HEK293 (cell line): ENCODE measurements at regions not wholly inside any gene's neighbourhood (a gene's known extent, or its start where the extent isn't known, plus 50 kb on each side); places are given as distances from the start of the nearest gene placed in this dataset.

Source experiments
- KLF1 ChIP-seq: fragments of 450-650 bp; formaldehyde crosslinking; IDR thresholded peaks from 2 replicates; pipeline ENCODE4 v1.5.1; 2016; ENCODE audit warnings: missing biosample characterization, missing genetic modification characterization
- YY1 ChIP-seq: fragments of 450-650 bp; formaldehyde crosslinking; IDR thresholded peaks from 2 replicates; pipeline ENCODE4 v1.5.1; 2018; ENCODE audit warnings: missing biosample characterization, missing genetic modification characterization
- ZBTB17 ChIP-seq: fragments of 450-650 bp; formaldehyde crosslinking; IDR thresholded peaks from 2 replicates; pipeline ENCODE4 v1.5.1; 2016; ENCODE audit warnings: missing biosample characterization, missing genetic modification characterization
- ZNF138 ChIP-seq: fragments of 450-650 bp; formaldehyde crosslinking; IDR thresholded peaks from 2 replicates; pipeline ENCODE4 v1.5.1; 2016; ENCODE audit warnings: missing biosample characterization, missing genetic modification characterization, borderline replicate concordance
- ZNF433 ChIP-seq: fragments of 450-650 bp; formaldehyde crosslinking; IDR thresholded peaks from 2 replicates; pipeline ENCODE4 v1.5.1; 2016; ENCODE audit warnings: missing biosample characterization, missing genetic modification characterization, low read depth
- ZXDB ChIP-seq: fragments of 450-650 bp; formaldehyde crosslinking; IDR thresholded peaks from 2 replicates; pipeline ENCODE4 v1.5.1; 2016; ENCODE audit warnings: missing biosample characterization, missing genetic modification characterization
- TF ChIP-seq, protein P1 (sequence below): fragments of 450-650 bp; IDR thresholded peaks from 2 replicates; pipeline ENCODE4 v1.5.1; 2018; ENCODE audit warnings: missing biosample characterization, missing genetic modification characterization
- TF ChIP-seq, protein P2 (sequence below): fragments of 450-650 bp; formaldehyde crosslinking; IDR thresholded peaks from 2 replicates; pipeline ENCODE4 v1.5.1; 2016; ENCODE audit warnings: missing biosample characterization, missing genetic modification characterization
- TF ChIP-seq, protein P3 (sequence below): fragments of 450-650 bp; formaldehyde crosslinking; IDR thresholded peaks from 2 replicates; pipeline ENCODE4 v1.5.1; 2016; ENCODE audit warnings: missing biosample characterization, missing genetic modification characterization
- TF ChIP-seq, protein P4 (sequence below): sonication (generic); formaldehyde crosslinking; IDR thresholded peaks from 2 replicates; pipeline ENCODE4 v1.8.1; 2022; ENCODE audit warnings: mild to moderate bottlenecking, moderate library complexity, missing genetic modification reagents
- TF ChIP-seq, protein P5 (sequence below): fragments of 450-650 bp; formaldehyde crosslinking; IDR thresholded peaks from 2 replicates; pipeline ENCODE4 v1.5.1; 2016; ENCODE audit warnings: missing biosample characterization, missing genetic modification characterization

DNA sequence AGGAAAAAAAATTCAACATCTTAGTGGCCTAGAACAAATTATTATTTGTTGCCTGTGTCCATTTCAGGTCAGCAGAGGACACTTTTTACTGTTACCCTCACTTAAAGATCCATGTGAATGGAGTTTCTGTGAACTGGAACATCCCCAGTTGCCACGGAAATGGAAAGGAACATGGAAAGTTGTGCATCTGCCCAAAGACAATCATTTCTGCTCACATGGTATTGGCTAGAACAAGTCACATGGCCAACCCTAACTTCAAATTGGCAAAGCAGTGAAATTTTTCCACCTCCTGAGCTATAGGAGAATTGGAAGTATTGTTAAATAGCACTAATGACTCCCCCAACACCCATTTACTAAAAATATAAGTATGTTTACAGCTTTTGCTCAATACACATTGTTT, 71.2 kb upstream of the CCBE1 start:
- TF ChIP-seq, protein P1, sequence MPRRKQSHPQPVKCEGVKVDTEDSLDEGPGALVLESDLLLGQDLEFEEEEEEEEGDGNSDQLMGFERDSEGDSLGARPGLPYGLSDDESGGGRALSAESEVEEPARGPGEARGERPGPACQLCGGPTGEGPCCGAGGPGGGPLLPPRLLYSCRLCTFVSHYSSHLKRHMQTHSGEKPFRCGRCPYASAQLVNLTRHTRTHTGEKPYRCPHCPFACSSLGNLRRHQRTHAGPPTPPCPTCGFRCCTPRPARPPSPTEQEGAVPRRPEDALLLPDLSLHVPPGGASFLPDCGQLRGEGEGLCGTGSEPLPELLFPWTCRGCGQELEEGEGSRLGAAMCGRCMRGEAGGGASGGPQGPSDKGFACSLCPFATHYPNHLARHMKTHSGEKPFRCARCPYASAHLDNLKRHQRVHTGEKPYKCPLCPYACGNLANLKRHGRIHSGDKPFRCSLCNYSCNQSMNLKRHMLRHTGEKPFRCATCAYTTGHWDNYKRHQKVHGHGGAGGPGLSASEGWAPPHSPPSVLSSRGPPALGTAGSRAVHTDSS, result no peak
- TF ChIP-seq, protein P2, sequence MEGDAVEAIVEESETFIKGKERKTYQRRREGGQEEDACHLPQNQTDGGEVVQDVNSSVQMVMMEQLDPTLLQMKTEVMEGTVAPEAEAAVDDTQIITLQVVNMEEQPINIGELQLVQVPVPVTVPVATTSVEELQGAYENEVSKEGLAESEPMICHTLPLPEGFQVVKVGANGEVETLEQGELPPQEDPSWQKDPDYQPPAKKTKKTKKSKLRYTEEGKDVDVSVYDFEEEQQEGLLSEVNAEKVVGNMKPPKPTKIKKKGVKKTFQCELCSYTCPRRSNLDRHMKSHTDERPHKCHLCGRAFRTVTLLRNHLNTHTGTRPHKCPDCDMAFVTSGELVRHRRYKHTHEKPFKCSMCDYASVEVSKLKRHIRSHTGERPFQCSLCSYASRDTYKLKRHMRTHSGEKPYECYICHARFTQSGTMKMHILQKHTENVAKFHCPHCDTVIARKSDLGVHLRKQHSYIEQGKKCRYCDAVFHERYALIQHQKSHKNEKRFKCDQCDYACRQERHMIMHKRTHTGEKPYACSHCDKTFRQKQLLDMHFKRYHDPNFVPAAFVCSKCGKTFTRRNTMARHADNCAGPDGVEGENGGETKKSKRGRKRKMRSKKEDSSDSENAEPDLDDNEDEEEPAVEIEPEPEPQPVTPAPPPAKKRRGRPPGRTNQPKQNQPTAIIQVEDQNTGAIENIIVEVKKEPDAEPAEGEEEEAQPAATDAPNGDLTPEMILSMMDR (tag by site-specific recombination), result no peak
- no peak for TF ChIP-seq ZXDB (tag by site-specific recombination)
- TF ChIP-seq ZNF433 (tag by site-specific recombination), result no peak
- no peak for TF ChIP-seq ZBTB17 (tag by site-specific recombination)
- no peak for TF ChIP-seq ZNF138 (tag by site-specific recombination)
- TF ChIP-seq, protein P3, sequence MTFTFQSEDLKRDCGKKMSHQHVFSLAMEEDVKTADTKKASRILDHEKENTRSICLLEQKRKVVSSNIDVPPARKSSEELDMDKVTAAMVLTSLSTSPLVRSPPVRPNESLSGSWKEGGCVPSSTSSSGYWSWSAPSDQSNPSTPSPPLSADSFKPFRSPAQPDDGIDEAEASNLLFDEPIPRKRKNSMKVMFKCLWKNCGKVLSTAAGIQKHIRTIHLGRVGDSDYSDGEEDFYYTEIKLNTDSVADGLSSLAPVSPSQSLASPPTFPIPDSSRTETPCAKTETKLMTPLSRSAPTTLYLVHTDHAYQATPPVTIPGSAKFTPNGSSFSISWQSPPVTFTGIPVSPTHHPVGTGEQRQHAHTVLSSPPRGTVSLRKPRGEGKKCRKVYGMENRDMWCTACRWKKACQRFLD (tag by site-specific recombination), result no peak
- TF ChIP-seq, protein P4, sequence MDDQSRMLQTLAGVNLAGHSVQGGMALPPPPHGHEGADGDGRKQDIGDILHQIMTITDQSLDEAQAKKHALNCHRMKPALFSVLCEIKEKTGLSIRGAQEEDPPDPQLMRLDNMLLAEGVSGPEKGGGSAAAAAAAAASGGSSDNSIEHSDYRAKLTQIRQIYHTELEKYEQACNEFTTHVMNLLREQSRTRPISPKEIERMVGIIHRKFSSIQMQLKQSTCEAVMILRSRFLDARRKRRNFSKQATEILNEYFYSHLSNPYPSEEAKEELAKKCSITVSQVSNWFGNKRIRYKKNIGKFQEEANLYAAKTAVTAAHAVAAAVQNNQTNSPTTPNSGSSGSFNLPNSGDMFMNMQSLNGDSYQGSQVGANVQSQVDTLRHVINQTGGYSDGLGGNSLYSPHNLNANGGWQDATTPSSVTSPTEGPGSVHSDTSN (CRISPR knock-in tag), result no peak
- TF ChIP-seq, protein P5, sequence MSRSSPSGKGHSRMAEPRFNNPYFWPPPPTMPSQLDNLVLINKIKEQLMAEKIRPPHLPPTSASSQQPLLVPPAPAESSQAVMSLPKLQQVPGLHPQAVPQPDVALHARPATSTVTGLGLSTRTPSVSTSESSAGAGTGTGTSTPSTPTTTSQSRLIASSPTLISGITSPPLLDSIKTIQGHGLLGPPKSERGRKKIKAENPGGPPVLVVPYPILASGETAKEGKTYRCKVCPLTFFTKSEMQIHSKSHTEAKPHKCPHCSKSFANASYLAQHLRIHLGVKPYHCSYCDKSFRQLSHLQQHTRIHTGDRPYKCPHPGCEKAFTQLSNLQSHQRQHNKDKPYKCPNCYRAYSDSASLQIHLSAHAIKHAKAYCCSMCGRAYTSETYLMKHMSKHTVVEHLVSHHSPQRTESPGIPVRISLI (tag by site-specific recombination), result no peak
- TF ChIP-seq YY1, result no peak
- no peak for TF ChIP-seq KLF1 (tag by site-specific recombination)
